Chondrocyte (in vitro differentiated cells): ENCODE measurements at regions not wholly inside any gene's neighbourhood (a gene's known extent, or its start where the extent isn't known, plus 50 kb on each side); places are given as distances from the start of the nearest gene placed in this dataset.

Experiments used
- DNase-seq: peaks from one replicate; pipeline ENCODE4 v3.0.0; 2021; ENCODE audit warnings: mixed read lengths, low spot score
- H3K27ac Mint-ChIP-seq: one replicate; pipeline ENCODE4 v1.8.0; 2021; ENCODE audit warnings: mild to moderate bottlenecking, moderate library complexity, mixed read lengths; ENCODE audit not compliant: unreplicated experiment
- H3K27me3 Mint-ChIP-seq: 2 replicates; pipeline ENCODE4 v1.8.0; 2021; ENCODE audit warnings: low read depth, mixed read lengths
- H3K36me3 Mint-ChIP-seq: 2 replicates; pipeline ENCODE4 v1.8.0; 2021; ENCODE audit warnings: low read depth, mixed read lengths
- H3K4me1 Mint-ChIP-seq: 2 replicates; pipeline ENCODE4 v1.8.0; 2021; ENCODE audit warnings: low read depth, mild to moderate bottlenecking, mixed read lengths
- H3K4me3 Mint-ChIP-seq: one replicate; pipeline ENCODE4 v1.8.0; 2021; ENCODE audit warnings: mild to moderate bottlenecking, moderate library complexity, mixed read lengths; ENCODE audit not compliant: unreplicated experiment
- H3K9me3 Mint-ChIP-seq: 2 replicates; pipeline ENCODE4 v1.8.0; 2021; ENCODE audit warnings: low read depth, mixed read lengths
- CTCF ChIP-seq: fragments of 200-600 bp; sonication (generic); IDR thresholded peaks from 2 replicates; pipeline ENCODE4 v1.5.0; 2021; ENCODE audit warnings: antibody characterized with exemption, mild to moderate bottlenecking, moderate library complexity

- Mint-ChIP-seq H3K4me3 (no peak overlapping the region), H3K27ac (no peak overlapping the region), H3K36me3 (no peaks in the 10 kb centered on the region)
Observed at GRCh38 chr10:5297466-5297865, 67.3 kb upstream of the UCN3 start.

GRCh38 chr10:5297996-5298395, 66.8 kb upstream of the UCN3 start:
- DNase-seq: no peak
- no peaks in the 10 kb centered on the region for H3K36me3 Mint-ChIP-seq
- H3K27me3 Mint-ChIP-seq: peaks cover 10% of the 10 kb centered on the region
- H3K27ac Mint-ChIP-seq: no peak overlapping the region
- no peak for TF ChIP-seq CTCF
- peaks cover under 1% of the 10 kb centered on the region for H3K9me3 Mint-ChIP-seq
- no peaks in the 10 kb centered on the region for H3K4me1 Mint-ChIP-seq
- no peak overlapping the region for H3K4me3 Mint-ChIP-seq

More at GRCh38 chr10:5297466-5297865, 67.3 kb upstream of the UCN3 start:
- no peak for TF ChIP-seq CTCF
- no peaks in the 10 kb centered on the region for H3K4me1 Mint-ChIP-seq
- no peaks in the 10 kb centered on the region for H3K9me3 Mint-ChIP-seq
- H3K27me3 Mint-ChIP-seq: peaks cover 10% of the 10 kb centered on the region
- no peak for DNase-seq

- no peak for TF ChIP-seq CTCF
- Mint-ChIP-seq H3K27me3 (peaks cover 14% of the 10 kb centered on the region), H3K27ac (no peak overlapping the region), H3K9me3 (peaks cover 10% of the 10 kb centered on the region), H3K4me1 (no peaks in the 10 kb centered on the region), H3K4me3 (no peak overlapping the region), H3K36me3 (no peaks in the 10 kb centered on the region)
- DNase-seq: no peak
Observed at GRCh38 chr10:5299950-5300349, 64.8 kb upstream of the UCN3 start.

GRCh38 chr10:5303504-5303903, 61.3 kb upstream of the UCN3 start:
- Mint-ChIP-seq H3K36me3 (no peaks in the 10 kb centered on the region), H3K27ac (no peak overlapping the region), H3K9me3 (peaks cover 10% of the 10 kb centered on the region), H3K4me3 (no peak overlapping the region), H3K4me1 (no peaks in the 10 kb centered on the region), H3K27me3 (peaks cover 16% of the 10 kb centered on the region)
- no peak for TF ChIP-seq CTCF
- no peak for DNase-seq

- H3K27me3 Mint-ChIP-seq: peaks cover 24% of the 10 kb centered on the region
- peaks cover 10% of the 10 kb centered on the region for H3K9me3 Mint-ChIP-seq
- no peak for DNase-seq
- no peak for TF ChIP-seq CTCF
- no peak overlapping the region for H3K27ac Mint-ChIP-seq
- H3K4me1 Mint-ChIP-seq: no peaks in the 10 kb centered on the region
- H3K36me3 Mint-ChIP-seq: no peaks in the 10 kb centered on the region
- no peak overlapping the region for H3K4me3 Mint-ChIP-seq
Observed at GRCh38 chr10:5305374-5305773, 59.4 kb upstream of the UCN3 start.
